ENCODE measurements at regions not wholly inside any gene's neighbourhood (a gene's known extent, or its start where the extent isn't known, plus 50 kb on each side); places are given as distances from the start of the nearest gene placed in this dataset.

- no peak overlapping the region for H2AK9ac ChIP-seq (replicated peaks; ENCODE audit: low read depth, low read length, poor library complexity)
- POLR2A ChIA-PET (ENCODE audit: unreplicated experiment): no interaction called here
- H3K4me3 ChIP-seq (ENCODE audit: insufficient read depth, low read depth, low read length): no peak overlapping the region
- H4K5ac ChIP-seq (ENCODE audit: low read depth, low read length): no peak overlapping the region
- in situ Hi-C loops (cut with MboI; ENCODE audit: low sequenced_read_pairs) (no loop called here), dilution Hi-C loops (cut with HindIII; ENCODE audit: low sequenced_read_pairs, unreplicated experiment) (no loop called here), intact Hi-C loops (cut with micrococcal nuclease) (no loop called here)
- no peak overlapping the region for H4K8ac ChIP-seq (ENCODE audit: low read depth in 2 of 2, low read length in 2 of 2)
- H3K9ac ChIP-seq (ENCODE audit: low read depth, low read length): no peak overlapping the region
- no TSS peak for BruUV-seq (replicated peaks)
- H3K4me2 ChIP-seq (ENCODE audit: low read depth, low read length): no peak overlapping the region
- no peak overlapping the region for H4K91ac ChIP-seq (ENCODE audit: insufficient read depth, low read depth, low read length)
- H3K27me3 ChIP-seq (ENCODE audit: control insufficient read depth, insufficient read depth, low read length): no peaks in the 10 kb centered on the region
- no peak overlapping the region for H2BK15ac ChIP-seq (ENCODE audit: low read depth, low read length)
- H3K23ac ChIP-seq (ENCODE audit: low read depth, low read length): no peak overlapping the region
- H3K36me3 ChIP-seq (ENCODE audit: control insufficient read depth, insufficient read depth, low read length): no peaks in the 10 kb centered on the region
- H3K18ac ChIP-seq (ENCODE audit: low read depth, low read length): no peak overlapping the region
- CTCF ChIA-PET: no interaction called here
- no peaks in the 10 kb centered on the region for H3K9me1 ChIP-seq (ENCODE audit: insufficient read depth, low read length)
- no peaks in the 10 kb centered on the region for H3K79me1 ChIP-seq (ENCODE audit: low read depth in 1 of 2, low read length in 2 of 2)
- H2BK120ac ChIP-seq (ENCODE audit: low read depth, low read length): no peak overlapping the region
- H3K4me1 ChIP-seq (ENCODE audit: control insufficient read depth, insufficient read depth, low read length): no peaks in the 10 kb centered on the region
- no peak for TF ChIP-seq CHD1 (IDR thresholded peaks at IDR 0.05; ENCODE audit: low read depth, low read length)
- ATAC-seq (ENCODE audit: low read depth) (no peak), DNase-seq (peak; percentile 12)
- no peaks in the 10 kb centered on the region for H4K20me1 ChIP-seq (ENCODE audit: insufficient read depth, low read length)
- H2AK5ac ChIP-seq (ENCODE audit: low read depth, low read length): no peak overlapping the region
- H2BK5ac ChIP-seq (ENCODE audit: low read depth, low read length, poor library complexity, severe bottlenecking): no peak overlapping the region
- no peak overlapping the region for H3K4ac ChIP-seq (ENCODE audit: low read depth, low read length)
- H2AFZ ChIP-seq (replicated peaks; ENCODE audit: low read length, poor library complexity): no peak overlapping the region
- H3K9me3 ChIP-seq (ENCODE audit: control insufficient read depth, insufficient read depth, low read length): no peaks in the 10 kb centered on the region
- H2BK20ac ChIP-seq (ENCODE audit: low read depth, low read length): no peak overlapping the region
- H3K56ac ChIP-seq (ENCODE audit: extremely low read depth, insufficient read depth, low read length): no peak overlapping the region
- H3K14ac ChIP-seq (replicated peaks; ENCODE audit: low read depth, low read length): no peak overlapping the region
- H3K27ac ChIP-seq (ENCODE audit: insufficient read depth, low read length): no peak overlapping the region
Measured at GRCh38 chr4:136927172-136927571, 605.1 kb downstream of the PCDH18 start.

Measured in IMR-90 (cell line).